OCI-LY7 (cell line): ENCODE measurements at regions not wholly inside any gene's neighbourhood (a gene's known extent, or its start where the extent isn't known, plus 50 kb on each side); places are given as distances from the start of the nearest gene placed in this dataset.

Experiments
- EZH2phosphoT487 ChIP-seq: fragments of 200-600 bp; sonication (generic); IDR thresholded peaks from 2 replicates; pipeline ENCODE4 v1.6.1; 2018; ENCODE audit warnings: low read depth, borderline replicate concordance, mild to moderate bottlenecking, mixed run types, antibody characterized with exemption, low read length, moderate library complexity, mixed read lengths
- TF ChIP-seq, protein P1 (sequence below): fragments of 200-600 bp; sonication (generic); conservative IDR thresholded peaks from 2 replicates; pipeline ENCODE4 v1.5.1; 2014; ENCODE audit warnings: mild to moderate bottlenecking, antibody characterized with exemption, low read length, moderate library complexity, mixed read lengths

DNA sequence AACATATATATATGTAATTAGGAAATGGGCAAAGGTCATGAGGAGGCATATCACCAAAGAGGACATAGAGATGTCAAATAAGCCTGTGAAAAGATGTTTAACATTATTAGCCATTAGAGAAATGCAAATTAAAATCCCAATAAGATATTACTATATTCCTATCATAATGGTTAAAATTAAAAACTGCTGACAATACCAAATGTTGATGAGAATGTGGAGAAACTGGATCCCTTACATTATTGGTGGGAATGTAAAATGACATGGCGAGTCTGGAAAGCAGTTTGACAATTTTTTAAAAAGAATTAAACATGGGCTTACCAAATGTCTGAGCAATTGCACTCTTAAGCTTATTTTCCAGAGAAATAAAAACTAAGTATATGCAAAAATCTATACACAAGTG lies 1821.6 kb upstream of the C9orf72 start:
- TF ChIP-seq, protein P1, sequence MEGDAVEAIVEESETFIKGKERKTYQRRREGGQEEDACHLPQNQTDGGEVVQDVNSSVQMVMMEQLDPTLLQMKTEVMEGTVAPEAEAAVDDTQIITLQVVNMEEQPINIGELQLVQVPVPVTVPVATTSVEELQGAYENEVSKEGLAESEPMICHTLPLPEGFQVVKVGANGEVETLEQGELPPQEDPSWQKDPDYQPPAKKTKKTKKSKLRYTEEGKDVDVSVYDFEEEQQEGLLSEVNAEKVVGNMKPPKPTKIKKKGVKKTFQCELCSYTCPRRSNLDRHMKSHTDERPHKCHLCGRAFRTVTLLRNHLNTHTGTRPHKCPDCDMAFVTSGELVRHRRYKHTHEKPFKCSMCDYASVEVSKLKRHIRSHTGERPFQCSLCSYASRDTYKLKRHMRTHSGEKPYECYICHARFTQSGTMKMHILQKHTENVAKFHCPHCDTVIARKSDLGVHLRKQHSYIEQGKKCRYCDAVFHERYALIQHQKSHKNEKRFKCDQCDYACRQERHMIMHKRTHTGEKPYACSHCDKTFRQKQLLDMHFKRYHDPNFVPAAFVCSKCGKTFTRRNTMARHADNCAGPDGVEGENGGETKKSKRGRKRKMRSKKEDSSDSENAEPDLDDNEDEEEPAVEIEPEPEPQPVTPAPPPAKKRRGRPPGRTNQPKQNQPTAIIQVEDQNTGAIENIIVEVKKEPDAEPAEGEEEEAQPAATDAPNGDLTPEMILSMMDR = no peak
- no peak for TF ChIP-seq EZH2phosphoT487
